Hepatocyte (in vitro differentiated cells): ENCODE measurements at regions not wholly inside any gene's neighbourhood (a gene's known extent, or its start where the extent isn't known, plus 50 kb on each side); places are given as distances from the start of the nearest gene placed in this dataset.

ENCODE experiments used
- EZH2 ChIP-seq: fragments of 200-600 bp; sonication (generic); IDR thresholded peaks from 2 replicates; pipeline ENCODE4 v1.6.1; 2016; ENCODE audit warnings: antibody characterized with exemption, mild to moderate bottlenecking, borderline replicate concordance
- EZH2phosphoT487 ChIP-seq: fragments of 200-600 bp; sonication (generic); IDR thresholded peaks from one replicate; pipeline ENCODE4 v1.6.1; 2018; ENCODE audit warnings: antibody characterized with exemption, mild to moderate bottlenecking, low read depth, moderate library complexity; ENCODE audit not compliant: unreplicated experiment, severe bottlenecking
- TF ChIP-seq, protein P1 (sequence below): fragments of 200-600 bp; sonication (generic); IDR thresholded peaks from 2 replicates; pipeline ENCODE4 v1.5.1; 2016; ENCODE audit warnings: antibody characterized with exemption, mild to moderate bottlenecking; ENCODE audit not compliant: poor library complexity

DNA sequence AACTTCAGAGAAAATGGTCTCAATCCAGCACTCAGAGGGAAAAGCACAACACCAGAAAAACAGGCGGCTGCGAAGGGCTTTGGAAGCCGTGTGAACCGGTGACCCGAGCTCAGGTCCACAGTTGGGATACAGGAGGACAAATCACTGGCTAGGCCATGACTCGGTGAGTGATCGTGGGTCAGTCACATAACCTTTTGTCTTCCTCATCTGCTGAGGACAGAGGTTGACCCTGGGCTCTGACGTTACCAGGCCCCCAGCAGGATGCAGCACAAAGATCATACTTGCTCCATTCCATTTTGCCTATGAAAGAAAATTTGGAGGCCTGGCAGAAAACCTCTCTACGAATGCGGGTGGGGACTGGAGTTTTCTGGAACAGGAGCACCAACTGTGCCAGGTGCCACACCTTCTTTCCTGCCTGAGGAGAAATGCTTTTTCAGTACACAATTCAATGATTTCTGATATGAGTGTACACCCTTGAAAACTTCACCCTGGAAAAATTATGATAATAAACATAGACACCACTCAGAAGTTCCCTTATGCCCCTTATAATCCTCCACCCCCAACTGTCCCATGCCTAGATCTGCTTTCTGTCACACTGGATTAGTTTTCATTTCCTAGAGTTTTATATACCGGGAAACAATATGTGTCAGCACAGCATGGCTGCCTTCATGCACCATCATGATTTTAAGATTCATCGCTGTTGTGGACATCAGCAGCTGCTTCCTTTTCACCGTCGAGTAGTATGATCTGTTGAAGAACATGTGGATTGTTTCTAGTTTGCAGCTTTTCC lies 85.3 kb upstream of the RALGAPA2 start:
- TF ChIP-seq EZH2, result no peak
- TF ChIP-seq, protein P1, sequence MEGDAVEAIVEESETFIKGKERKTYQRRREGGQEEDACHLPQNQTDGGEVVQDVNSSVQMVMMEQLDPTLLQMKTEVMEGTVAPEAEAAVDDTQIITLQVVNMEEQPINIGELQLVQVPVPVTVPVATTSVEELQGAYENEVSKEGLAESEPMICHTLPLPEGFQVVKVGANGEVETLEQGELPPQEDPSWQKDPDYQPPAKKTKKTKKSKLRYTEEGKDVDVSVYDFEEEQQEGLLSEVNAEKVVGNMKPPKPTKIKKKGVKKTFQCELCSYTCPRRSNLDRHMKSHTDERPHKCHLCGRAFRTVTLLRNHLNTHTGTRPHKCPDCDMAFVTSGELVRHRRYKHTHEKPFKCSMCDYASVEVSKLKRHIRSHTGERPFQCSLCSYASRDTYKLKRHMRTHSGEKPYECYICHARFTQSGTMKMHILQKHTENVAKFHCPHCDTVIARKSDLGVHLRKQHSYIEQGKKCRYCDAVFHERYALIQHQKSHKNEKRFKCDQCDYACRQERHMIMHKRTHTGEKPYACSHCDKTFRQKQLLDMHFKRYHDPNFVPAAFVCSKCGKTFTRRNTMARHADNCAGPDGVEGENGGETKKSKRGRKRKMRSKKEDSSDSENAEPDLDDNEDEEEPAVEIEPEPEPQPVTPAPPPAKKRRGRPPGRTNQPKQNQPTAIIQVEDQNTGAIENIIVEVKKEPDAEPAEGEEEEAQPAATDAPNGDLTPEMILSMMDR, result no peak
- TF ChIP-seq EZH2phosphoT487, result no peak
